Lung (tissue), 11 donors: ENCODE measurements at regions not wholly inside any gene's neighbourhood (a gene's known extent, or its start where the extent isn't known, plus 50 kb on each side); places are given as distances from the start of the nearest gene placed in this dataset.

Experiments
- ATAC-seq: fragments of 200-7000 bp; cut with Tn5 transposase; one replicate; pipeline ENCODE4 v1.9.1; 2020; ENCODE audit warnings: moderate number of reproducible peaks; ENCODE audit not compliant: insufficient read depth, low FRiP score
- DNase-seq, 3 donors: peaks; one replicate each; pipeline ENCODE4 v3.0.0-alpha.2; 2013 to 2017
- H3K27ac ChIP-seq, 2 donors: one replicate each; pipeline ENCODE4 v1.5.1; 2013; ENCODE audit warnings: mild to moderate bottlenecking in 2 of 2, moderate library complexity in 2 of 2, control low read depth in 1 of 2, inconsistent platforms in 1 of 2, low read depth in 1 of 2, low read length in 1 of 2
- H3K27me3 ChIP-seq, 3 donors: one replicate each; pipeline ENCODE4 v1.5.1; 2013; ENCODE audit warnings: low read length in 2 of 3; ENCODE audit not compliant: control insufficient read depth in 3 of 3, insufficient read depth in 3 of 3
- H3K36me3 ChIP-seq, 4 donors: one replicate each; pipeline ENCODE4 v1.5.1; 2013; ENCODE audit warnings: low read length in 4 of 4, mild to moderate bottlenecking in 1 of 4, moderate library complexity in 1 of 4; ENCODE audit not compliant: control insufficient read depth in 4 of 4, insufficient read depth in 4 of 4
- H3K4me1 ChIP-seq, 5 donors: one replicate each; pipeline ENCODE4 v1.5.1; 2013; ENCODE audit warnings: low read length in 5 of 5, mild to moderate bottlenecking in 2 of 5, moderate library complexity in 1 of 5; ENCODE audit not compliant: control insufficient read depth in 5 of 5, insufficient read depth in 5 of 5
- H3K4me3 ChIP-seq: one replicate; pipeline ENCODE4 v1.5.1; 2013; ENCODE audit warnings: mild to moderate bottlenecking, control low read depth, moderate library complexity
- H3K9ac ChIP-seq, 2 donors: one replicate each; pipeline ENCODE4 v1.5.1; 2013; ENCODE audit warnings: low read length in 2 of 2, control low read depth in 1 of 2; ENCODE audit not compliant: insufficient read depth in 1 of 2
- H3K9me3 ChIP-seq, 4 donors: one replicate each; pipeline ENCODE4 v1.5.1; 2013; ENCODE audit warnings: low read length in 3 of 4, mild to moderate bottlenecking in 1 of 4, moderate library complexity in 1 of 4; ENCODE audit not compliant: control insufficient read depth in 4 of 4, insufficient read depth in 3 of 4
- WGBS, 2 donors: extraction: QIAGEN DNeasy Blood & Tissue Kit; methylation state at CpG; one replicate each; pipeline ENCODE4 v1.1.7; 2013; 5-methylcytosine and 5-hydroxymethylcytosine counted together
- TF ChIP-seq, protein P1 (sequence below): IDR thresholded peaks from 2 replicates; pipeline ENCODE4 v1.5.1; 2012; ENCODE audit warnings: mild to moderate bottlenecking; ENCODE audit errors: control extremely low read depth, extremely low read depth
- donor health status: control.
- donor health status: control.
- donor health status: Bipolar disorder and iron deficiency.
- donor health status: healthy.
- donor health status: DM: yes; HTN: yes; CAD: no.

DNA sequence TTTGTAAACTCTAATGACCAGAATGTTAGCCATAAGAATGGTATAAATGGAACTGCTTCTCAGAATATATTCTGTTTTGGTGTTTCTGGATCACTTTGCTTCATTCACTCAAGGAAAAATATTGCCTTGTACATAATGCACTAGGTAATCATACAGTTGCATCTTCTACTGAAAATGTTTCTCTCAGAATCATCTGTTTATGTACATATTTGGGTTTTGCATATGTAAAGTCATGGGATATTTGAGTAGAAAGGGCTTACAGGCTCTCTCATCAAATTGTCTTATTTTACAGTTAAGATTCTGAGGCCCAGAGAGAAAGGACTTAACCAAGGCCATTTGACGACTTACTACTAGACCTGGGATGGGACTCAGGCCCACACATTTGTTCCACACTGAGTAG lies 97.8 kb upstream of the PALM2AKAP2 start:
- ATAC-seq: no peak
- no peaks in the 10 kb centered on the region for H3K4me1 ChIP-seq
- no peaks in the 10 kb centered on the region for H3K36me3 ChIP-seq
- no peak overlapping the region for H3K9ac ChIP-seq
- no peak overlapping the region for H3K27ac ChIP-seq
- WGBS, 2 donors: 75 to 77% methylated on average over 1 of the region's 1 CpG
- H3K9me3 ChIP-seq: no peaks in the 10 kb centered on the region
- TF ChIP-seq, protein P1, sequence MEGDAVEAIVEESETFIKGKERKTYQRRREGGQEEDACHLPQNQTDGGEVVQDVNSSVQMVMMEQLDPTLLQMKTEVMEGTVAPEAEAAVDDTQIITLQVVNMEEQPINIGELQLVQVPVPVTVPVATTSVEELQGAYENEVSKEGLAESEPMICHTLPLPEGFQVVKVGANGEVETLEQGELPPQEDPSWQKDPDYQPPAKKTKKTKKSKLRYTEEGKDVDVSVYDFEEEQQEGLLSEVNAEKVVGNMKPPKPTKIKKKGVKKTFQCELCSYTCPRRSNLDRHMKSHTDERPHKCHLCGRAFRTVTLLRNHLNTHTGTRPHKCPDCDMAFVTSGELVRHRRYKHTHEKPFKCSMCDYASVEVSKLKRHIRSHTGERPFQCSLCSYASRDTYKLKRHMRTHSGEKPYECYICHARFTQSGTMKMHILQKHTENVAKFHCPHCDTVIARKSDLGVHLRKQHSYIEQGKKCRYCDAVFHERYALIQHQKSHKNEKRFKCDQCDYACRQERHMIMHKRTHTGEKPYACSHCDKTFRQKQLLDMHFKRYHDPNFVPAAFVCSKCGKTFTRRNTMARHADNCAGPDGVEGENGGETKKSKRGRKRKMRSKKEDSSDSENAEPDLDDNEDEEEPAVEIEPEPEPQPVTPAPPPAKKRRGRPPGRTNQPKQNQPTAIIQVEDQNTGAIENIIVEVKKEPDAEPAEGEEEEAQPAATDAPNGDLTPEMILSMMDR: no peak
- no peak overlapping the region for H3K4me3 ChIP-seq
- H3K27me3 ChIP-seq: no peaks in the 10 kb centered on the region
- DNase-seq: no peak

DNA sequence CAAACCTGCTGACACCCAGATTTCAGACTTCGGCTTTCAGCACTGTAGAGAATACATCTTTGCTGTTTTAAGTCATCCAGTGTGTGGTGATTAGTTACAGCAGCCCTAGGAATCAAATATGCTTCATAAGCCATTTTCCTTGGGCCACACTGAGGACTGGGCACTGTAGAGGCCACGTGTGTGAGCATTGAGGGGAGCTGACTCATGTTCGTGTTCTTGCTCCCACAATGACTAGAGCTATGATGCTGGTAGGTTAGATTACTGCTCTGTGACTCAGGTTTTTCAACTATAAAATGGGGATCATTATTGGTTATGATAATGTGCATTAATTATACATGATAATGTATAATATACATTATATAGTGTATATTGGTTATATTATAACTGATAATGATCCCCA lies 96.5 kb upstream of the PALM2AKAP2 start:
- no peaks in the 10 kb centered on the region for H3K4me1 ChIP-seq
- H3K27ac ChIP-seq: no peak overlapping the region
- no peak overlapping the region for H3K9ac ChIP-seq
- H3K4me3 ChIP-seq: no peak overlapping the region
- no peak for ATAC-seq
- 80 to 90% methylated on average over 3 of the region's 3 CpGs for WGBS, 2 donors
- H3K9me3 ChIP-seq: no peaks in the 10 kb centered on the region
- TF ChIP-seq, protein P1: no peak
- DNase-seq: no peak
- no peaks in the 10 kb centered on the region for H3K27me3 ChIP-seq
- H3K36me3 ChIP-seq: no peaks in the 10 kb centered on the region

DNA sequence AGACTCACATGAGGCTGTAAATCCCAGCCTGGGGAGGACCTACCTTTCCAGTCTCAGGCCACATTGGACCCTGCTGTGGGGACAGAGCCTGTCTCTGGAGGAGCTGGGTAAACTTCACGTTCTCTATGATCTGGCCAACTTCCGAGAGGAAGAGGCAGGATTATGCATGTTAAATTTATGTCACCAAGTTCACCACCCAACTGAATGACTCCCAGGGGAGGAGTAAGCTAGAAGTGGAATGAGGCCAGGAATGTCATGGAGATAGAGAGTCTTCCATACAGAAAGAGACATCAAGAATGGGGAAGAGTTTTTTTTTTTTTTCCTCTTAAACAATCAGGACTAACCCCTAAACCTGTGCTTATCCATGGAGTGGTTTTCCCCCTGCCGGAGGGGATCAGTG lies 90.3 kb upstream of the PALM2AKAP2 start:
- Histone ChIP-seq H3K4me3 (no peak overlapping the region), H3K36me3 (no peaks in the 10 kb centered on the region), H3K4me1 (peaks cover 0 to 4% (median 0%) of the 10 kb centered on the region in 5 donors), H3K27ac (no peak overlapping the region), H3K27me3 (no peaks in the 10 kb centered on the region), H3K9ac (no peak overlapping the region), H3K9me3 (no peaks in the 10 kb centered on the region)
- 86 to 92% methylated on average over 3 of the region's 3 CpGs for WGBS, 2 donors
- ATAC-seq (no peak), DNase-seq (no peak)
- TF ChIP-seq, protein P1: no peak

DNA sequence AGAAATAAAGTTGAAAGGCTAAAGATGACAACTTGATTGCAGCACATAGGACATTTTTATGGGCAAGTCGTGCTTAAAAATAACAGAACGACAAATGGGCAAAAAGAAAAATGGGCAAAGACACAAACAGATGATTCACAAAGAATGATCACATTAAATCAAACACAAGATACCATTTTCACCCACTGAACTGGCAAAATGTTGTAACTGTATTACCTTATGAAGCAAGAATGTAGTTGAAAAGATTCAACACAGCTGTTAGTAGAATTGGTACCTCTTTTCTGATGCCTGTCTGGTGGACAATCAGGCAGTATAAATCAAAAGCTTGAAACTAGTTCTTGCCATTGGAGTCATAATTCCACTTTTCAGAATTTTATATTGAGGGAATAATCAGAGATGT lies 81.0 kb upstream of the PALM2AKAP2 start:
- TF ChIP-seq, protein P1: no peak
- 73 to 83% methylated on average over 2 of the region's 2 CpGs for WGBS, 2 donors
- Histone ChIP-seq H3K9me3 (no peaks in the 10 kb centered on the region), H3K4me3 (no peak overlapping the region), H3K36me3 (no peaks in the 10 kb centered on the region), H3K9ac (no peak overlapping the region), H3K27ac (no peak overlapping the region), H3K4me1 (no peaks in the 10 kb centered on the region), H3K27me3 (no peaks in the 10 kb centered on the region)
- no peak for ATAC-seq
- DNase-seq: no peak
